SK-N-SH treated with all-trans-retinoic acid at 6 μM for 48 hours (cell line): ENCODE measurements at regions not wholly inside any gene's neighbourhood (a gene's known extent, or its start where the extent isn't known, plus 50 kb on each side); places are given as distances from the start of the nearest gene placed in this dataset.

Source experiments
- ATAC-seq: fragments of 200-7000 bp; cut with Tn5 transposase; 3 replicates; pipeline ENCODE4 v1.9.1; 2020; ENCODE audit warnings: mild to moderate bottlenecking, moderate library complexity
- BACH2 ChIP-seq: fragments of 250-450 bp; sonication (Bioruptor Pico); IDR thresholded peaks from 2 replicates; pipeline ENCODE4 v1.9.0; 2021; ENCODE audit warnings: mild to moderate bottlenecking, borderline replicate concordance
- CREB5 ChIP-seq: fragments of 250-450 bp; sonication (Bioruptor Pico); IDR thresholded peaks from 2 replicates; pipeline ENCODE4 v1.5.1; 2020; ENCODE audit warnings: low read depth, mild to moderate bottlenecking, moderate library complexity
- CSDC2 ChIP-seq: fragments of 250-450 bp; sonication (Bioruptor Pico); IDR thresholded peaks from 2 replicates; pipeline ENCODE4 v1.5.0; 2020; ENCODE audit warnings: mild to moderate bottlenecking, moderate library complexity
- CSRNP3 ChIP-seq: fragments of 250-450 bp; sonication (Bioruptor Pico); IDR thresholded peaks from 2 replicates; pipeline ENCODE4 v1.5.1; 2021; ENCODE audit warnings: mild to moderate bottlenecking, moderate library complexity
- ESRRG ChIP-seq: fragments of 250-450 bp; sonication (Bioruptor Pico); IDR thresholded peaks from 2 replicates; pipeline ENCODE4 v1.6.1; 2021; ENCODE audit warnings: mild to moderate bottlenecking
- GLIS3 ChIP-seq: fragments of 250-450 bp; sonication (Bioruptor Pico); IDR thresholded peaks from 2 replicates; pipeline ENCODE4 v1.5.0; 2020; ENCODE audit warnings: mild to moderate bottlenecking, moderate library complexity
- ISL1 ChIP-seq: fragments of 250-450 bp; sonication (Bioruptor Pico); IDR thresholded peaks from 2 replicates; pipeline ENCODE4 v2.1.2; 2022; ENCODE audit warnings: mild to moderate bottlenecking, moderate library complexity
- OSR1 ChIP-seq: fragments of 250-450 bp; sonication (Bioruptor Pico); IDR thresholded peaks from 2 replicates; pipeline ENCODE4 v1.8.0; 2022; ENCODE audit warnings: moderate library complexity, mild to moderate bottlenecking, inconsistent platforms
- PATZ1 ChIP-seq: fragments of 250-450 bp; sonication (Bioruptor Pico); IDR thresholded peaks from 2 replicates; pipeline ENCODE4 v1.8.0; 2020; ENCODE audit warnings: mild to moderate bottlenecking, moderate library complexity, borderline replicate concordance
- POU6F1 ChIP-seq: fragments of 250-450 bp; sonication (Bioruptor Pico); IDR thresholded peaks from 2 replicates; pipeline ENCODE4 v1.8.0; 2021; ENCODE audit warnings: low read depth, mild to moderate bottlenecking, moderate library complexity, borderline replicate concordance
- PPARA ChIP-seq: fragments of 250-450 bp; sonication (Bioruptor Pico); IDR thresholded peaks from 2 replicates; pipeline ENCODE4 v1.5.0; 2020; ENCODE audit warnings: mild to moderate bottlenecking, borderline replicate concordance
- RARB ChIP-seq: fragments of 250-450 bp; sonication (Bioruptor Pico); IDR thresholded peaks from 2 replicates; pipeline ENCODE4 v1.8.0; 2021; ENCODE audit warnings: mild to moderate bottlenecking, moderate library complexity
- SNAI2 ChIP-seq: fragments of 250-450 bp; sonication (Bioruptor Pico); IDR thresholded peaks from 2 replicates; pipeline ENCODE4 v1.5.0; 2020; ENCODE audit warnings: mild to moderate bottlenecking, moderate library complexity
- TCF4 ChIP-seq: fragments of 250-450 bp; sonication (Bioruptor Pico); IDR thresholded peaks from 2 replicates; pipeline ENCODE4 v1.8.0; 2021; ENCODE audit warnings: mild to moderate bottlenecking, moderate library complexity, borderline replicate concordance
- TSHZ2 ChIP-seq: fragments of 250-450 bp; sonication (Bioruptor Pico); IDR thresholded peaks from 2 replicates; pipeline ENCODE4 v1.5.0; 2020; ENCODE audit warnings: mild to moderate bottlenecking, moderate library complexity
- ZC3H10 ChIP-seq: fragments of 250-450 bp; sonication (Bioruptor Pico); IDR thresholded peaks from 2 replicates; pipeline ENCODE4 v1.5.1; 2021; ENCODE audit warnings: mild to moderate bottlenecking, moderate library complexity
- ZFP3 ChIP-seq: fragments of 250-450 bp; sonication (Bioruptor Pico); IDR thresholded peaks from 2 replicates; pipeline ENCODE4 v1.5.0; 2020; ENCODE audit warnings: mild to moderate bottlenecking, moderate library complexity
- ZFP30 ChIP-seq: fragments of 450-650 bp; formaldehyde crosslinking; IDR thresholded peaks from 2 replicates; pipeline ENCODE4 v1.5.0; 2022; ENCODE audit warnings: mild to moderate bottlenecking, moderate library complexity
- ZNF565 ChIP-seq: fragments of 450-650 bp; formaldehyde crosslinking; conservative IDR thresholded peaks from 2 replicates; pipeline ENCODE4 v1.5.0; 2020; ENCODE audit warnings: low read depth, mild to moderate bottlenecking, moderate library complexity
- ZNF70 ChIP-seq: fragments of 450-650 bp; formaldehyde crosslinking; IDR thresholded peaks from 2 replicates; pipeline ENCODE4 v1.5.0; 2020; ENCODE audit warnings: mild to moderate bottlenecking, moderate library complexity
- ZNF8 ChIP-seq: fragments of 450-650 bp; formaldehyde crosslinking; IDR thresholded peaks from 2 replicates; pipeline ENCODE4 v1.5.0; 2020; ENCODE audit warnings: mild to moderate bottlenecking, moderate library complexity

GRCh38 chr4:15286041-15286440 lies 141.8 kb upstream of the C1QTNF7 start (continued):
- TF ChIP-seq BACH2 (CRISPR knock-in tag) (no peak), TCF4 (CRISPR knock-in tag) (no peak), ZNF565 (CRISPR knock-in tag) (no peak), OSR1 (CRISPR knock-in tag) (no peak), RARB (CRISPR knock-in tag) (no peak)
- TF ChIP-seq, all 23 proteins: peak for 0

GRCh38 chr4:15291122-15291521 lies 136.7 kb upstream of the C1QTNF7 start:
- TF ChIP-seq ZNF8 (CRISPR knock-in tag) = no peak
- no peak for TF ChIP-seq SNAI2 (CRISPR knock-in tag)
- no peak for TF ChIP-seq ZNF70 (CRISPR knock-in tag)
- TF ChIP-seq ESRRG = no peak
- no peak for TF ChIP-seq BACH2 (CRISPR knock-in tag)
- TF ChIP-seq POU6F1 (CRISPR knock-in tag) = no peak
- no peak for TF ChIP-seq CSDC2 (CRISPR knock-in tag)
- no peak for TF ChIP-seq CSRNP3 (CRISPR knock-in tag)
- no peak for ATAC-seq

GRCh38 chr4:15293711-15294110 lies 134.1 kb upstream of the C1QTNF7 start:
- TF ChIP-seq ZNF8 (CRISPR knock-in tag) = no peak
- no peak for TF ChIP-seq ZC3H10 (CRISPR knock-in tag)
- TF ChIP-seq ZFP3 (CRISPR knock-in tag) = no peak
- TF ChIP-seq PPARA (CRISPR knock-in tag) = no peak
- no peak for TF ChIP-seq RARB (CRISPR knock-in tag)
- TF ChIP-seq BACH2 (CRISPR knock-in tag) = no peak
- TF ChIP-seq, all 23 proteins: peak for 0
- ATAC-seq = no peak

GRCh38 chr4:15294202-15294601 lies 133.6 kb upstream of the C1QTNF7 start:
- no peak; the same call in 2 of the 3 replicates for ATAC-seq

GRCh38 chr4:15294832-15295231 lies 133.0 kb upstream of the C1QTNF7 start:
- ATAC-seq = no peak; the same call in 2 of the 3 replicates
- TF ChIP-seq CSDC2 (CRISPR knock-in tag) = no peak
- TF ChIP-seq CREB5 = 0 out of 2 replicates have a peak, but pooled peaks have one; percentile 30
- no peak for TF ChIP-seq SNAI2 (CRISPR knock-in tag)
- peak; percentile 85; the same call in 1 of the 2 replicates for TF ChIP-seq GLIS3 (CRISPR knock-in tag)
- no peak for TF ChIP-seq ZC3H10 (CRISPR knock-in tag)
- no peak for TF ChIP-seq PATZ1
- no peak for TF ChIP-seq ZNF8 (CRISPR knock-in tag)
- TF ChIP-seq ZFP30 = no peak
- TF ChIP-seq ISL1 (CRISPR knock-in tag) = peak; percentile 85
- TF ChIP-seq PPARA (CRISPR knock-in tag) = no peak
- TF ChIP-seq BACH2 (CRISPR knock-in tag) = no peak
- TF ChIP-seq OSR1 (CRISPR knock-in tag) = no peak
- peak; percentile 99 for TF ChIP-seq TSHZ2 (CRISPR knock-in tag)
- no peak for TF ChIP-seq ZNF565 (CRISPR knock-in tag)

More at GRCh38 chr4:15294202-15294601, 133.6 kb upstream of the C1QTNF7 start:
- TF ChIP-seq CSDC2 (CRISPR knock-in tag) (no peak), ISL1 (CRISPR knock-in tag) (no peak), POU6F1 (CRISPR knock-in tag) (no peak)
